IMR-90 (cell line): ENCODE measurements at regions not wholly inside any gene's neighbourhood (a gene's known extent, or its start where the extent isn't known, plus 50 kb on each side); places are given as distances from the start of the nearest gene placed in this dataset.

Experiments
- ATAC-seq: fragments of 200-7000 bp; cut with Tn5 transposase; 2 replicates; pipeline ENCODE4 v1.9.1; 2020; ENCODE audit warnings: low read depth, mild to moderate bottlenecking, moderate library complexity
- BruUV-seq: library from RNA; stranded (reverse); fragments of 400-500 nt; replicated peaks from 2 replicates; lab custom pipeline; 2021; lab: Mats Ljungman, UMichigan
- CTCF ChIA-PET: fragments of 300-600 bp; formaldehyde crosslinking; extraction: SDS; loops from one replicate; lab custom pipeline; 2021; ENCODE audit warnings: antibody characterized with exemption; lab: Yijun Ruan, JAX
- POLR2A ChIA-PET: fragments of 300-600 bp; sonication (Branson Sonifier 250); formaldehyde crosslinking; loops from one replicate; lab custom pipeline; 2022; ENCODE audit warnings: antibody characterized with exemption; ENCODE audit not compliant: unreplicated experiment; lab: Charles Lee
- DNase-seq: peaks from one replicate; pipeline ENCODE4 v3.0.0; 2013
- H2AFZ ChIP-seq: replicated peaks from 2 replicates; pipeline ENCODE3; 2013; ENCODE audit warnings: low read length, mild to moderate bottlenecking; ENCODE audit not compliant: poor library complexity
- H2AK5ac ChIP-seq: 2 replicates; pipeline ENCODE4 v1.6.1; 2013; ENCODE audit warnings: low read depth, low read length, inconsistent platforms
- H2AK9ac ChIP-seq: replicated peaks from 2 replicates; pipeline ENCODE3; 2013; ENCODE audit warnings: mild to moderate bottlenecking, low read depth, low read length, moderate library complexity; ENCODE audit not compliant: poor library complexity
- H2BK120ac ChIP-seq: 2 replicates; pipeline ENCODE4 v1.6.1; 2013; ENCODE audit warnings: low read depth, low read length, inconsistent platforms
- H2BK15ac ChIP-seq: 3 replicates; pipeline ENCODE4 v1.6.1; 2013; ENCODE audit warnings: low read depth, low read length, inconsistent platforms
- H2BK20ac ChIP-seq: 2 replicates; pipeline ENCODE4 v1.6.1; 2013; ENCODE audit warnings: low read depth, mild to moderate bottlenecking, inconsistent platforms, low read length, moderate library complexity
- H2BK5ac ChIP-seq: 2 replicates; pipeline ENCODE4 v1.6.1; 2013; ENCODE audit warnings: mild to moderate bottlenecking, low read depth, low read length, inconsistent platforms; ENCODE audit not compliant: poor library complexity, severe bottlenecking
- H3K14ac ChIP-seq: replicated peaks from 2 replicates; pipeline ENCODE4 v1.6.1; 2013; ENCODE audit warnings: low read depth, low read length, inconsistent platforms
- H3K18ac ChIP-seq: 2 replicates; pipeline ENCODE4 v1.6.1; 2013; ENCODE audit warnings: low read depth, low read length, control low read depth
- H3K23ac ChIP-seq: 2 replicates; pipeline ENCODE4 v1.6.1; 2013; ENCODE audit warnings: low read depth, low read length, inconsistent platforms
- H3K27ac ChIP-seq: 2 replicates; pipeline ENCODE4 v1.5.1; 2013; ENCODE audit warnings: mild to moderate bottlenecking, control low read depth, low read length; ENCODE audit not compliant: insufficient read depth
- H3K27me3 ChIP-seq: 2 replicates; pipeline ENCODE4 v1.6.1; 2013; ENCODE audit warnings: low read length; ENCODE audit not compliant: control insufficient read depth, insufficient read depth
- H3K36me3 ChIP-seq: 2 replicates; pipeline ENCODE4 v1.6.1; 2013; ENCODE audit warnings: low read length, mixed read lengths; ENCODE audit not compliant: control insufficient read depth, insufficient read depth
- H3K4ac ChIP-seq: 2 replicates; pipeline ENCODE4 v1.6.1; 2013; ENCODE audit warnings: low read depth, low read length, inconsistent platforms
- H3K4me1 ChIP-seq: 2 replicates; pipeline ENCODE4 v1.6.1; 2013; ENCODE audit warnings: low read length, mixed read lengths; ENCODE audit not compliant: control insufficient read depth, insufficient read depth
- H3K4me2 ChIP-seq: 2 replicates; pipeline ENCODE4 v1.6.1; 2013; ENCODE audit warnings: low read depth, mild to moderate bottlenecking, control low read depth, low read length, moderate library complexity
- H3K4me3 ChIP-seq: 2 replicates; pipeline ENCODE4 v1.5.1; 2013; ENCODE audit warnings: low read depth, mild to moderate bottlenecking, control low read depth, low read length, moderate library complexity; ENCODE audit not compliant: insufficient read depth
- H3K56ac ChIP-seq: 2 replicates; pipeline ENCODE4 v1.6.1; 2013; ENCODE audit warnings: low read length, inconsistent platforms; ENCODE audit not compliant: insufficient read depth; ENCODE audit errors: extremely low read depth
- H3K79me1 ChIP-seq, 2 experiments: 2 replicates each; pipeline ENCODE4 v1.6.1; 2013; ENCODE audit warnings: low read length in 2 of 2, inconsistent platforms in 1 of 2, low read depth in 1 of 2
- H3K9ac ChIP-seq: 2 replicates; pipeline ENCODE4 v1.6.1; 2013; ENCODE audit warnings: low read depth, low read length, control low read depth
- H3K9me1 ChIP-seq: 2 replicates; pipeline ENCODE4 v1.6.1; 2013; ENCODE audit warnings: low read length, inconsistent platforms; ENCODE audit not compliant: insufficient read depth
- H3K9me3 ChIP-seq: 2 replicates; pipeline ENCODE4 v1.6.1; 2013; ENCODE audit warnings: low read length; ENCODE audit not compliant: control insufficient read depth, insufficient read depth
- H4K20me1 ChIP-seq: 2 replicates; pipeline ENCODE4 v1.6.1; 2013; ENCODE audit warnings: low read length, inconsistent platforms; ENCODE audit not compliant: insufficient read depth
- H4K5ac ChIP-seq: 2 replicates; pipeline ENCODE4 v1.6.1; 2013; ENCODE audit warnings: mild to moderate bottlenecking, low read depth, low read length, control low read depth
- H4K8ac ChIP-seq, 2 experiments: 2 replicates each; pipeline ENCODE4 v1.6.1; 2013; ENCODE audit warnings: low read depth in 2 of 2, low read length in 2 of 2, control low read depth in 1 of 2, inconsistent platforms in 1 of 2
- H4K91ac ChIP-seq: 2 replicates; pipeline ENCODE4 v1.6.1; 2013; ENCODE audit warnings: low read depth, low read length, inconsistent platforms; ENCODE audit not compliant: insufficient read depth
- CEBPB ChIP-seq: IDR thresholded peaks from 2 replicates; pipeline ENCODE4 v1.6.1; 2012; ENCODE audit warnings: low read depth, low read length, improper control_type of control experiment
- CHD1 ChIP-seq: IDR thresholded peaks from 2 replicates; pipeline ENCODE4 v1.6.1; 2012; ENCODE audit warnings: low read depth, low read length, improper control_type of control experiment
- ELK1 ChIP-seq: fragments of 150-350 bp; IDR thresholded peaks from 2 replicates; pipeline ENCODE4 v1.6.1; 2016; ENCODE audit warnings: low read depth, mild to moderate bottlenecking, low read length, moderate library complexity, borderline replicate concordance
- MAFK ChIP-seq: IDR thresholded peaks from 2 replicates; pipeline ENCODE4 v1.6.1; 2012; ENCODE audit warnings: low read depth, low read length, improper control_type of control experiment
- MXI1 ChIP-seq: IDR thresholded peaks from 2 replicates; pipeline ENCODE4 v1.6.1; 2012; ENCODE audit warnings: low read depth, mild to moderate bottlenecking, low read length, moderate library complexity, borderline replicate concordance
- NFE2L2 ChIP-seq: fragments of 150-350 bp; IDR thresholded peaks from 2 replicates; pipeline ENCODE4 v1.6.1; 2016; ENCODE audit warnings: low read depth, mild to moderate bottlenecking, low read length
- RAD21 ChIP-seq: IDR thresholded peaks from 2 replicates; pipeline ENCODE4 v1.6.1; 2012; ENCODE audit warnings: low read length, improper control_type of control experiment
- RCOR1 ChIP-seq: IDR thresholded peaks from 2 replicates; pipeline ENCODE4 v1.6.1; 2012; ENCODE audit warnings: mild to moderate bottlenecking, low read length, improper control_type of control experiment; ENCODE audit not compliant: insufficient replicate concordance
- SMC3 ChIP-seq: fragments of 150-350 bp; IDR thresholded peaks from 2 replicates; pipeline ENCODE4 v1.6.1; 2016; ENCODE audit warnings: low read depth, mild to moderate bottlenecking, antibody characterized with exemption, low read length, moderate library complexity
- WGBS, 2 experiments: methylation state at CpG; one replicate each; pipeline versions ENCODE4 v1.1.5 to v1.1.7; 2013; ENCODE audit warnings: missing lambda C conversion rate in 2 of 2; ENCODE audit not compliant: insufficient read length in 1 of 2; ENCODE audit errors: extremely low coverage in 2 of 2; 5-methylcytosine and 5-hydroxymethylcytosine counted together
- dilution Hi-C: fragments of 300-500 bp; cut with HindIII; formaldehyde crosslinking; loops from one replicate; pipeline ENCODE4 v1.14.3; 2018; ENCODE audit warnings: low sequenced_read_pairs; ENCODE audit not compliant: unreplicated experiment
- in situ Hi-C: fragments of 300-500 bp; cut with MboI; formaldehyde crosslinking; loops from 3 replicates; pipeline ENCODE4 v1.14.3; 2019; ENCODE audit warnings: low sequenced_read_pairs, inconsistent platforms, mixed read lengths
- intact Hi-C: fragments of 100-400 bp; cut with micrococcal nuclease; formaldehyde crosslinking; loops from 2 replicates; pipeline ENCODE4 v1.10.0; 2022

DNA sequence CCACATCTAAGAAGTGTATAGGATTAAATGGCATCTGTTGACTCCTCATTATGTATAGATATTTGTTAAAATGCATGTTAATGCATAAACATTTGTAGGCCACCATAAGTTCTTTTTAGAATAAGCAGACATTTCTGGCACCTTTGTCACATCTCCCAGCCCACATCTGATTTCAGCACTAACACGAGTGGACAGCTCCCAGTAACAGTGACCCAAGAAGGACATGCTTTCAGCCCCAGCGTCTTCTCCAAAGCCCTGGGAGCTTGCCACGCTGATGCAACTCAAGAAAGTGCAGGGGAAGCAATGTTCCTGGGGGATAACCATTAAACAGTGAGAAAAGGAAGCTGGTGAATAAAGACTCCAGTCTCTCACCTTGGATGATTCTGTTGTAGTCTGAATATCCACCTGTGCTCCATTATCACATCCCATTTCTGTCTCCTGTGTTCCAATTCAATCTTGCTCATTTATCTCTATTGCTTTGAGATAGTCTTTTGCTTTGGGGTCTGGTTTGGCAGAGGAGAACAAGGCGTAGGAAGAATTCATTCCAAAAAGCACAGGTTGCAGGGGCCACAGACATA lies 182.6 kb upstream of the THSD7B start:
- POLR2A ChIA-PET, result no interaction called here
- Histone ChIP-seq H4K8ac (no peak overlapping the region), H2BK20ac (no peak overlapping the region), H4K20me1 (no peaks in the 10 kb centered on the region), H3K4me3 (no peak overlapping the region), H3K56ac (no peak overlapping the region), H4K91ac (no peak overlapping the region), H2BK120ac (no peak overlapping the region), H3K18ac (no peak overlapping the region), H3K79me1 (no peaks in the 10 kb centered on the region), H4K5ac (no peak overlapping the region), H3K4me1 (no peaks in the 10 kb centered on the region), H3K9ac (no peak overlapping the region), H3K9me1 (no peaks in the 10 kb centered on the region), H2BK5ac (no peak overlapping the region), H2AFZ (no peak overlapping the region), H2AK9ac (no peak overlapping the region), H2AK5ac (no peak overlapping the region), H3K27me3 (no peaks in the 10 kb centered on the region), H3K23ac (no peak overlapping the region), H3K36me3 (no peaks in the 10 kb centered on the region), H2BK15ac (no peak overlapping the region), H3K4ac (no peak overlapping the region), H3K14ac (no peak overlapping the region), H3K9me3 (peaks cover 14% of the 10 kb centered on the region; the same call in 1 of the 2 replicates), H3K27ac (no peak overlapping the region), H3K4me2 (no peak overlapping the region)
- in situ Hi-C loops, result no loop called here
- intact Hi-C loops, result no loop called here
- dilution Hi-C loops, result no loop called here
- ATAC-seq, result no peak
- DNase-seq, result no peak
- CTCF ChIA-PET, result no interaction called here
- TF ChIP-seq RAD21 (no peak), ELK1 (no peak), CHD1 (no peak), RCOR1 (no peak), MAFK (no peak), NFE2L2 (no peak), MXI1 (no peak), CEBPB (no peak), SMC3 (no peak)
- BruUV-seq, result no TSS peak
- no CpG with 5 or more reads among the region's 4 CpGs for WGBS, 2 experiments
